NB4 (cell line): ENCODE measurements at regions not wholly inside any gene's neighbourhood (a gene's known extent, or its start where the extent isn't known, plus 50 kb on each side); places are given as distances from the start of the nearest gene placed in this dataset.

Experiments
- CTCF ChIP-seq: IDR thresholded peaks from one replicate; pipeline ENCODE4 v1.5.1; 2012; ENCODE audit warnings: low read depth, low read length
- MAX ChIP-seq: IDR thresholded peaks from 2 replicates; pipeline ENCODE4 v1.6.1; 2011; ENCODE audit warnings: low read depth, low read length
- MYC ChIP-seq: IDR thresholded peaks from 2 replicates; pipeline ENCODE4 v1.6.1; 2011; ENCODE audit warnings: low read depth, low read length
- POLR2A ChIP-seq: IDR thresholded peaks from 2 replicates; pipeline ENCODE4 v1.6.1; 2011; ENCODE audit warnings: mild to moderate bottlenecking; ENCODE audit not compliant: insufficient read length; ENCODE audit errors: extremely low read depth

DNA sequence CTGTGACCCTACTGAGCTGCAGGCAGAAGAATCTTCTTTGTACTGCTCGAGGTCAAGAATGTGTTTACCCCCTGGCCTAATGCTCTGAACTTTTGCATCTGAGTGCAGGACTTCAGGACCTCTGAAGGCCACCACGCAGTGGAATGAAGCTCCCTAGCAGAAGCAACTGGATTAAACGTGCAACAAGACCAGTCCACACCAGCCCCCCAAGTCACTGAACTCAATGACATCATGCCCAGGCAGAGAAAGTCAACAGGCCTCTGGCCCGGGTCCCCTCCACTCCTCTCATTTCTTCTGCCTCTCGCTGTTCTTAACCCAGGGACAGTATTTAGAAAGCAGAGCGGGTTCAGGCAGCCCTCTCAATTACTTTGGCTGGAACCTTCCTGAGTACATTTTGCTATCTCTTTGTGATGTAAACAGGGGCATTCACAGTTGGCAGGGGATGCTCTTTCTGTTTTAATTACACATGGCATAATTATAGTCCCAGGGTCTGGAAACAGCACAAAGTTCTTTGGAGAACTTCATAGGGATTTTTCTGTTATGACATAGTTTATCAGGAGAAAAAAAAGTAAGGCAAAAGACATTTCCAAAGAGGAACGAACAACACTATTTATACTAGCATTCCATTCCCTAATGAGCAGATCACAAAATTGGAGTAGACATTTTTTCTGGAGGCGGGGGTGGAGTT, 108.2 kb upstream of the SPATA31D4 start:
- no peak for TF ChIP-seq CTCF
- no peak for TF ChIP-seq MYC
- TF ChIP-seq POLR2A = no peak
- TF ChIP-seq MAX = no peak
